Kidney glomerular epithelial cell (primary cell): ENCODE measurements at regions not wholly inside any gene's neighbourhood (a gene's known extent, or its start where the extent isn't known, plus 50 kb on each side); places are given as distances from the start of the nearest gene placed in this dataset.

Experiments used
- DNase-seq: peaks from one replicate; lab custom pipeline; 2025; lab: John Stamatoyannopoulos, UW

GRCh38 chr6:169890049-169890448, 138.6 kb downstream of the ERMARD start:
- no peak for DNase-seq

GRCh38 chr6:169887529-169888140, 136.2 kb downstream of the ERMARD start:
- no peak for DNase-seq

- no peak for DNase-seq
Observed at GRCh38 chr6:169886631-169887227, 135.3 kb downstream of the ERMARD start.

- DNase-seq: no peak
Observed at GRCh38 chr6:169885831-169886230, 134.4 kb downstream of the ERMARD start.

GRCh38 chr6:169885131-169885530, 133.7 kb downstream of the ERMARD start:
- no peak for DNase-seq

- no peak for DNase-seq
Observed at GRCh38 chr6:169884158-169884557, 132.7 kb downstream of the ERMARD start.

GRCh38 chr6:169883316-169883715, 131.9 kb downstream of the ERMARD start:
- no peak for DNase-seq

GRCh38 chr6:169881976-169882375, 130.6 kb downstream of the ERMARD start:
- no peak for DNase-seq

GRCh38 chr6:169881398-169881797, 130.0 kb downstream of the ERMARD start:
- DNase-seq: no peak

- DNase-seq: no peak
Observed at GRCh38 chr6:169880516-169880915, 129.1 kb downstream of the ERMARD start.

- DNase-seq: no peak
Observed at GRCh38 chr6:169869301-169869700, 117.9 kb downstream of the ERMARD start.

GRCh38 chr6:169868458-169868857, 117.0 kb downstream of the ERMARD start:
- no peak for DNase-seq

- DNase-seq: no peak
Observed at GRCh38 chr6:169867751-169868191, 116.3 kb downstream of the ERMARD start.

GRCh38 chr6:169866668-169867521, 115.5 kb downstream of the ERMARD start:
- no peak for DNase-seq

GRCh38 chr6:169866140-169866534, 114.7 kb downstream of the ERMARD start:
- DNase-seq: no peak

- DNase-seq: no peak
Observed at GRCh38 chr6:169865346-169866139, 114.1 kb downstream of the ERMARD start.

GRCh38 chr6:169864148-169865020, 113.0 kb downstream of the ERMARD start:
- no peak for DNase-seq

- DNase-seq: no peak
Observed at GRCh38 chr6:169863710-169864109, 112.3 kb downstream of the ERMARD start.

- DNase-seq: no peak
Observed at GRCh38 chr6:169862892-169863525, 111.6 kb downstream of the ERMARD start.

GRCh38 chr6:169862043-169862891, 110.8 kb downstream of the ERMARD start:
- DNase-seq: no peak
